22Rv1 (cell line): ENCODE measurements at regions not wholly inside any gene's neighbourhood (a gene's known extent, or its start where the extent isn't known, plus 50 kb on each side); places are given as distances from the start of the nearest gene placed in this dataset.

Experiments
- H3K27ac ChIP-seq: fragments of 450-650 bp; 2 replicates; pipeline ENCODE4 v1.5.1; 2017
- ZFX ChIP-seq: fragments of 450-650 bp; IDR thresholded peaks from 2 replicates; pipeline ENCODE4 v1.6.1; 2017; ENCODE audit warnings: antibody characterized with exemption, borderline replicate concordance
- TF ChIP-seq, protein P1 (sequence below): fragments of 450-650 bp; IDR thresholded peaks from 2 replicates; pipeline ENCODE4 v1.5.1; 2017; ENCODE audit warnings: mild to moderate bottlenecking

DNA sequence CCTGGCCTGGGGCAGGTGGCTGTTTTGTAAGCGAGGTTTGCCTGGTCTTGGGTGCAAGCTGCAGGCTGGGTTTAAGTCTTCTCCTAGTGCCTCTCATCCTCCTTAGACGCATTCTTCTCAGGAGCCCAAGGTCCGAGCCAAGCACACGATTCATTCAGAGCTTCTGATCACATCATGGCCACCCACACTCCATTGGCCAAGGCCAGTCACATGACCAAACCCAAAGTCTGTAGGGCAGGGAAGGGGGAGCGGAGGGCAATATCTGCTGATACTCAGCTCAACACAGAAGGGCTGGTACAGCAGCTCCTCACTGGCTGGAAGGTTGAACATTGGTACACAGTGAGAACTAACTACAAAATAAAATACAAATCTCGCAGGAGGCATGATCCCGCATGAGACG, 177.2 kb upstream of the AFDN start:
- no peak for TF ChIP-seq ZFX
- TF ChIP-seq, protein P1, sequence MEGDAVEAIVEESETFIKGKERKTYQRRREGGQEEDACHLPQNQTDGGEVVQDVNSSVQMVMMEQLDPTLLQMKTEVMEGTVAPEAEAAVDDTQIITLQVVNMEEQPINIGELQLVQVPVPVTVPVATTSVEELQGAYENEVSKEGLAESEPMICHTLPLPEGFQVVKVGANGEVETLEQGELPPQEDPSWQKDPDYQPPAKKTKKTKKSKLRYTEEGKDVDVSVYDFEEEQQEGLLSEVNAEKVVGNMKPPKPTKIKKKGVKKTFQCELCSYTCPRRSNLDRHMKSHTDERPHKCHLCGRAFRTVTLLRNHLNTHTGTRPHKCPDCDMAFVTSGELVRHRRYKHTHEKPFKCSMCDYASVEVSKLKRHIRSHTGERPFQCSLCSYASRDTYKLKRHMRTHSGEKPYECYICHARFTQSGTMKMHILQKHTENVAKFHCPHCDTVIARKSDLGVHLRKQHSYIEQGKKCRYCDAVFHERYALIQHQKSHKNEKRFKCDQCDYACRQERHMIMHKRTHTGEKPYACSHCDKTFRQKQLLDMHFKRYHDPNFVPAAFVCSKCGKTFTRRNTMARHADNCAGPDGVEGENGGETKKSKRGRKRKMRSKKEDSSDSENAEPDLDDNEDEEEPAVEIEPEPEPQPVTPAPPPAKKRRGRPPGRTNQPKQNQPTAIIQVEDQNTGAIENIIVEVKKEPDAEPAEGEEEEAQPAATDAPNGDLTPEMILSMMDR = no peak

DNA sequence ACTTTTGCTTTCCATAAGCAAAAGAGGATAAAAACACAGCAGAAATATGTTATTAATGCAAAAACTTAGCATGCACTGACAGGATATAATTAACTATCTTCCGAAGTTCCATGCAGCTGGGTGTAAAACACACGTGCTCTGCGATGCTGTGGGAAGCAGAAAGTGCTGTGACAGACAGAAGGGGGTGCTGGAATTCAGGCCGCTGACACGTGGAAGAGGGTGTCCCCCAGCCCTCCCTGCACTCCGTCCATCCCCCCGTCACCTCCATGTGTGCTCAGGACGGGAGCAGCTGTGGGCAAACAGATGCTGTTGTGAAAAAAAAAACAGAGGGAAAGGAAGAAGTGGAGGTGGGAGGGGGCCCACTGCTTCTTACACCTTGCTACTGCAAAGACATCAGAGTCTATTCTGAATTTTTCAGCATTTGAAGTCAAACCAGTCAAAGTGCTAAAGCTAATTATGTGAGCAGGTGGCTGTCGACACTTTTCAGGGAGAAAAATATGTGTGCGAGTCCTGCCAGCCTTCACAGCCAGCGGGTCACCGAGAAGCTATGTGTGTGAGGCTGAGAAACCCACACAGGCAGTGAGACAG, 175.9 kb upstream of the AFDN start:
- TF ChIP-seq ZFX = no peak
- TF ChIP-seq, protein P1 = no peak

More for the DNA sequence above, 177.2 kb upstream of the AFDN start:
- H3K27ac ChIP-seq = no peak overlapping the region

DNA sequence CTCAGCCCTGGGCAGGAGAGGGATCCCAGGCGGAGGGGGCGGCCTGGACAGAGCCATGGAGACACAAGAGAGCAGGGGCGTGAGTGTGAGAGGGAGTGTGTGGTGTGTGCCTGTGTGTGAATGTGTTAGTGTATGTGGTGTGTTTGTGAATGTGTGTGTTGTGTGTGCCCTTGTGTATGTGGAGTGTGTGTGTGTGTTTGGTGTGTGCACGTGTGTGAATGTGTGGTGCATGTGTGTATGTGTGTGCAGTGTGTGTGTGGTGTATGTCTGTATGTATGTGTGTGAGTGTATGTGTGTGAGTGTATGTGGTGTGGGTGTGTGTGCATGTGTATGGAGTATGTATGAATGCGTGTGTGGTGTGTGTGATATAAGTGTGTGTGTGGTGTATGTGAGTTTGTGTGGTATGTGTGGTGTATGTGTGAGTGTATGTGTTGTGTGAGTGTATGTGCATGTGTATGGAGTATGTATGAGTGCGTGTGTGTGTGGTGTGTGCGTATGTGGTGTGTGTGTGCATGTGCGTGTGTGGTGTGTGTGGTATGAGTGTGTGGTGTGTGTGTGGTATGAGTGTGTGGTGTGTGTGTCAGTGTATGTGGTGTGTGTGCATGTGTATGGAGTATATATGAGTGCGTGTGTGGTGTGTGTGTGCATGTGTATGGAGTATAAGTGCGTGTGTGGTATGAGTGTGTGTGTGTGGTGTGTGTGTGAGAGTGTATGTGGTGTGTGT, 175.2 kb upstream of the AFDN start:
- TF ChIP-seq ZFX = no peak
- TF ChIP-seq, protein P1 = no peak
- no peak overlapping the region for H3K27ac ChIP-seq

More for the DNA sequence above, 175.9 kb upstream of the AFDN start:
- no peak overlapping the region for H3K27ac ChIP-seq

DNA sequence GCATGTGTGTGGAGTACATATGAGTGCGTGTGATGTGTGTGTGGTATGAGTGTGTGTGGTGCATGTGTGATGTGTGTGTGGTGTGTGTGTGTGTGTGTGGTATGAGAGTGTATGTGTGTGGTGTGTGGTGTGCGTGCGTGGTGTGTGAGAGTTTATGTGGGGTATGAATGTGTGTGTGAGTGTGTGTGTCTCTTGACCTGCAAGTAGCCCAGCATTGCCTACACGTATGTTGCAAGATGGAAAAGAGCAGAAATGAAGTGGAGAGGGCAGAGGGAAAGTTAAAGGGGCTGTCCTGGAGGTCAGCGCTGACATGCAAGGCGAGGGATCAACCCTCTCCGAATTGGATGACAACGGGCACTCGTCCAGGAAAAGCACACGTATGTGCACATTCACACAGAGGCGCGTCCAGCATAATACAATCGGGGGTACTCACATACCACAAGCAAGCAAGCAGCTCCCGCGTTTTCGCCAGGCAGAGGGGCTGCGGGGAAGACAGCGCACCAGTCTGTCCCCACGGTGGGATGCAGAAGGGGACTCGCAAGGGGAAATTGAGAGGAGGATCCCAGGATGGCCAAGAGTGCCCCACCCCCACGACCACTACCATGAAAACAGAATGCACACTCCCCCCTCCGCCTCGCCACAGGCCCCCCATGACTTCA, 174.5 kb upstream of the AFDN start:
- no peak for TF ChIP-seq ZFX
- TF ChIP-seq, protein P1 = no peak
- H3K27ac ChIP-seq = no peak overlapping the region

DNA sequence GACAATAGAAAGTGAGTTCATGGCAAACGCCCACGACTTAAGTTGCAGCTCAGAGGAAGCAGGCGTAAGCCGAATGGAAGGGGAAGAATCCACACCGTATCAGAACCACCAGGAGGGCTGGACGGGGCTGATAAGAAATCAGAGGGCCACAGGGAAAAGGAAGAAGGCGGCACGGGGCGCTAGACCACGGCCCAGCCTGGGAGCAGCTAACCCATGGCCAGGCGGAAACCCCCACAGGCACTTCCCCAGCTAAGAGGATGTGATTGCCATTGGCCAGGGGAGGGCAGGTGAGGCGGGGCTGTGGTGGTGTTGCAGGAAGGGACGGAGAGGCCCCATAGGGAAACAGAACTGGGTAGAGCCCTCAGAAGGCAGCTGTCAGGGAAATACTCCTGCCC, 174.0 kb upstream of the AFDN start:
- H3K27ac ChIP-seq = no peak overlapping the region
- no peak for TF ChIP-seq ZFX
- TF ChIP-seq, protein P1 = no peak

DNA sequence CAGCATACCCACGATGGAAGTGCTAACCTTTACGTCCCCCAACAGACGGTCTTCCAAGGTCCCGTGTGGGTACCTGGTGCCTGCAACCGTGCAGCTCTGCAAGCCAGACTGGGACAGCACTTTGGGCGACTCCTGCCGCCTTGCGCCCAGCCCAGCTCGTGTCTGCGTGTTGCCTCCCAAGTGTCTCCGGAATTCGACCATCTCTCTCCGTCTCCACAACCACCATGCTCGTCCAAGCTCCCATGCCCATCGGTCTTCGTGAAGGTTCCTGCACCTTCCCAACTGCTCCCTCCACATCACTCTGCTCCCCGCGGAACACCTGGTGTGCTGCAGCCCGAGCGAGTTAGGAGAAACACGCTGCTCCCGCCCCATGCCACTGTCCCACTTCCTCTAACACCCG, 173.2 kb upstream of the AFDN start:
- TF ChIP-seq, protein P1 = no peak
- no peak for TF ChIP-seq ZFX
- no peak overlapping the region for H3K27ac ChIP-seq

DNA sequence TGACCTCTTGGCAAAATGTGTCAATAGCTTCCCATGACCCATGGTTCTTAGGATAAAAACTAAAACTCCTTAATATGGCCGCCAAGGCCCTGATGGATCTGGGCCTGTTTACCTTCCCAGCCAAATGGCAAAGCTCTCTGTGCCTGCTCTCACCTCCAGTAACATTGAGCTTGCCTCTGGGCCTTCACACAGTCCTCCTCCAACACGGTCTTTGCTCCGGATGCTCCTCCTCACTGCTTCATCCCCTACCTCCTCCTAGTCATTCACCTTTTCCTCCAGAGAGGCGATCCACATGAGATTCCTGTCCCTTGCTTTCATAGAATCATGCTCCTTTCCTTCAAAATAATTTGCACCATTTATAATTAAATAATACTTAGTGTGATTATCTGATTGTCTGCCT, 172.3 kb upstream of the AFDN start:
- H3K27ac ChIP-seq = no peak overlapping the region
- TF ChIP-seq ZFX = no peak
- TF ChIP-seq, protein P1 = no peak
